Central memory CD8-positive, alpha-beta T cell (primary cell): ENCODE measurements at regions not wholly inside any gene's neighbourhood (a gene's known extent, or its start where the extent isn't known, plus 50 kb on each side); places are given as distances from the start of the nearest gene placed in this dataset.

Experiments used
- ATAC-seq: fragments of 150-1000 bp; cut with Tn5 transposase; replicated peaks from 2 replicates; pipeline ENCODE4 v1.10.0; 2022; ENCODE audit warnings: mild to moderate bottlenecking, moderate FRiP score, moderate number of reproducible peaks; ENCODE audit not compliant: poor library complexity, severe bottlenecking; ENCODE audit errors: extremely low read depth
- DNase-seq, 2 donors: peaks; one replicate each; pipeline ENCODE4 v3.0.0; 2021; ENCODE audit warnings: low spot score in 2 of 2
- H3K27ac Mint-ChIP-seq: one replicate; pipeline ENCODE4 v1.8.0; 2022; ENCODE audit warnings: low read depth, mild to moderate bottlenecking, moderate library complexity, mixed read lengths
- H3K27me3 Mint-ChIP-seq: one replicate; pipeline ENCODE4 v1.8.0; 2022; ENCODE audit warnings: mixed read lengths
- H3K36me3 Mint-ChIP-seq: one replicate; pipeline ENCODE4 v1.8.0; 2022; ENCODE audit warnings: mild to moderate bottlenecking, moderate library complexity, mixed read lengths; ENCODE audit not compliant: insufficient read depth
- H3K4me1 Mint-ChIP-seq: one replicate; pipeline ENCODE4 v1.8.0; 2022; ENCODE audit warnings: mixed read lengths
- H3K4me3 Mint-ChIP-seq: one replicate; pipeline ENCODE4 v1.8.0; 2022; ENCODE audit warnings: mild to moderate bottlenecking, moderate library complexity, mixed read lengths
- H3K9me3 Mint-ChIP-seq: one replicate; pipeline ENCODE4 v1.8.0; 2022; ENCODE audit warnings: mixed read lengths

DNA sequence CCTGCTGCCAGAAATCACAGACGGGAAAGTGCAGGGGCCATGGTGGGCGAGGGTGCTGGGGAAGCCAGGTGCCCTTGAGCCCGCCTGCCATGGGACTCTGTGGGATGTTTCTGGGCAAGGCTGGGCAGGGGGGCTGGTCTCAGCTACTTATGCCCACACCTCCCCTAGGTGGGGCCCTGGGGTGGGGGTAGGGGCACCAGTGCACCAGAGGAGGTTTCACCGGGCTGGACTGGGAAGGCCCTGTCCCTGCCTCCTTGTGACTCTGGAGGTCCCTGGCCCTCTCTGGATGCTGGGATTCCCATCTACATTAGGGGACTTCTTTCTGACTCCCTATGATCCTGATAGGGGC lies 75.2 kb upstream of the WNT11 start:
- no peak for DNase-seq
- H3K27ac Mint-ChIP-seq: no peak overlapping the region
- ATAC-seq: no peak
- H3K36me3 Mint-ChIP-seq: peaks cover 1% of the 10 kb centered on the region
- H3K4me3 Mint-ChIP-seq: no peak overlapping the region
- H3K9me3 Mint-ChIP-seq: no peaks in the 10 kb centered on the region
- peaks cover 8% of the 10 kb centered on the region for H3K4me1 Mint-ChIP-seq
- H3K27me3 Mint-ChIP-seq: no peaks in the 10 kb centered on the region

DNA sequence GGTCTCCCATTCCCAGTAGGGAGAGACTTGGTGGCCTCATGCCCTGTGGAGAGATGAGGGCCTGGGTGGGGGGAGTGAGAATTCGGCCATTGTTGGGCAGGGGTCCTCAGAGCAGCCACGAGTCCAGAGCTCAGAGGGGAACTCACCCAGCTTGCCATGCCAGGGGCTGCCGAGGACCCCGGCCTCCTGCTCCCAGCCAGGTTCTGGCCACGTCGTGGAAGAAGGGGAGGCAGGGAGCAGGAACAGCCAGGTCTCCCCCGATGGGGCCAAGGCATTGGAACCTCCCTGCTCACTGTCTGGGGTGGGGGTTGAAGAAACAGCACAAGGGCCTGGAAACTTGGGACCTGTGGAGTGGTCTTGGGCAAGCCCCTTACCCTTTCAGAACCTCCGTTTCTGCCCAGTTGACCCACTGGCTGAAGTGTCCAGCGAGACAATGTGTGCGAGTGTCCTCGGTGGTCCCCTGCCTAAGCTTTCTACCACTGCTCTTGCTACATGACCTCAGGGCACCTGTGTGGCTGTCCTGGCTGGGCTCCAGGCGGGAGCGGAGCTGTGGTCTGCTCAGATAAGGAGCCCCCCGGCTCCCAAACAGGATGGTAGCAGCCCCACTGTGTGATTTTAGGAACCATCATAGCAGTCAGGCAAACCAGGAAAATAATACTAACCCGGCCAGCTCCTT lies 74.7 kb upstream of the WNT11 start:
- H3K27ac Mint-ChIP-seq: no peak overlapping the region
- DNase-seq (no peak), ATAC-seq (no peak)
- peaks cover 1% of the 10 kb centered on the region for H3K36me3 Mint-ChIP-seq
- no peaks in the 10 kb centered on the region for H3K27me3 Mint-ChIP-seq
- H3K4me3 Mint-ChIP-seq: no peak overlapping the region
- peaks cover 8% of the 10 kb centered on the region for H3K4me1 Mint-ChIP-seq
- no peaks in the 10 kb centered on the region for H3K9me3 Mint-ChIP-seq

GRCh38 chr11:76280151-76280881 lies 74.0 kb upstream of the WNT11 start:
- ATAC-seq: no peak
- Mint-ChIP-seq H3K9me3 (no peaks in the 10 kb centered on the region), H3K4me3 (no peak overlapping the region), H3K36me3 (peaks cover 1% of the 10 kb centered on the region), H3K27ac (no peak overlapping the region), H3K27me3 (no peaks in the 10 kb centered on the region), H3K4me1 (peaks cover 8% of the 10 kb centered on the region)
- no peak for DNase-seq

- no peaks in the 10 kb centered on the region for H3K27me3 Mint-ChIP-seq
- ATAC-seq: no peak
- H3K36me3 Mint-ChIP-seq: peaks cover 1% of the 10 kb centered on the region
- no peak overlapping the region for H3K27ac Mint-ChIP-seq
- H3K9me3 Mint-ChIP-seq: no peaks in the 10 kb centered on the region
- no peak for DNase-seq
- no peak overlapping the region for H3K4me3 Mint-ChIP-seq
- peaks cover 8% of the 10 kb centered on the region for H3K4me1 Mint-ChIP-seq
These were observed 73.3 kb upstream of the WNT11 start for GRCh38 chr11:76279646-76280045.

DNA sequence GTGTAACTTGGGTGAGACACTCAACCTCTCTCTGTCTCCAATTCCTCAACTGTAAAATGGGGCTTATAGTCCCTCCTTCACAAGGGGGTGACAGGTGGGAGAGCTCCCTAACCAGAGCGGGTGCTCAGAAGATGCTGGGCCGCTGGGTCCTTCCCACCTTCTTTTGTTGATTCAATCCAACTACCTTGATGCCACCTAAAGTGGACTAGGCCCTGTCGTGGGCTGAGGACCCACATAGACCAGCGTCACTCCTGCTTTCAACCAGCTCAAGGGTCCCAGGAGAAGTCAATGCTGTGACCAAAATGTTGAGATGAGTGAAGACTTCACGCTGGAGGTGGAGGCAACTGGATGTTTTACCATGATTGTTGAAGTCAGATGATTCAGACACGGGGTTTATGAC lies 72.7 kb upstream of the WNT11 start:
- ATAC-seq (no peak), DNase-seq (no peak)
- peaks cover under 1% of the 10 kb centered on the region for H3K36me3 Mint-ChIP-seq
- H3K9me3 Mint-ChIP-seq: no peaks in the 10 kb centered on the region
- peaks cover 8% of the 10 kb centered on the region for H3K4me1 Mint-ChIP-seq
- no peak overlapping the region for H3K4me3 Mint-ChIP-seq
- no peak overlapping the region for H3K27ac Mint-ChIP-seq
- H3K27me3 Mint-ChIP-seq: no peaks in the 10 kb centered on the region

DNA sequence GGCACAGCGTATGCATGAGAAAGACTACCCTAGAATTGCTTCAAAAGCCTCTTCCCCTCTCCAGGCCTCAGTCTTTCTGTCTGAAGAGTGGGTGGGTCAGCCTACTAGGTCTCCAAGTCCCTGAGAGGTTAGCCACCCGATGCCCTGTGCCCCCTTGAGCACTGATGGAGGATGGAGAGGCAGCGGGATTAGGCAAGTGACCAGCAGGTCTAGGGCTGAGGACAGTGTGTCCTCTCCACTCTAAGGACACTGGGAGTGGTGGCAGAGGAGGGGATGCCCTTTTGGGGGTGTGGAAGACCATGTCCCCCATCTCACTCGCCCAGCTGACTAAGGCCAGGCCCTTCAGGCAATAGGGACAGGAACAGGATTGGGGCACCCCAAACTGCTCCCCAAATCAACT lies 72.2 kb upstream of the WNT11 start:
- no peaks in the 10 kb centered on the region for H3K9me3 Mint-ChIP-seq
- H3K27ac Mint-ChIP-seq: no peak overlapping the region
- ATAC-seq (no peak), DNase-seq (no peak)
- no peaks in the 10 kb centered on the region for H3K36me3 Mint-ChIP-seq
- no peaks in the 10 kb centered on the region for H3K27me3 Mint-ChIP-seq
- H3K4me3 Mint-ChIP-seq: no peak overlapping the region
- peaks cover 8% of the 10 kb centered on the region for H3K4me1 Mint-ChIP-seq

- Mint-ChIP-seq H3K9me3 (no peaks in the 10 kb centered on the region), H3K27me3 (no peaks in the 10 kb centered on the region), H3K4me3 (no peak overlapping the region), H3K27ac (no peak overlapping the region), H3K4me1 (peaks cover 1% of the 10 kb centered on the region), H3K36me3 (no peaks in the 10 kb centered on the region)
- DNase-seq (no peak), ATAC-seq (no peak)
These were observed 71.2 kb upstream of the WNT11 start for GRCh38 chr11:76277298-76278175.

- H3K9me3 Mint-ChIP-seq: no peaks in the 10 kb centered on the region
- no peaks in the 10 kb centered on the region for H3K36me3 Mint-ChIP-seq
- H3K27me3 Mint-ChIP-seq: no peaks in the 10 kb centered on the region
- ATAC-seq (no peak), DNase-seq (no peak)
- no peak overlapping the region for H3K4me3 Mint-ChIP-seq
- no peaks in the 10 kb centered on the region for H3K4me1 Mint-ChIP-seq
- no peak overlapping the region for H3K27ac Mint-ChIP-seq
These were observed 70.5 kb upstream of the WNT11 start for GRCh38 chr11:76276781-76277155.

DNA sequence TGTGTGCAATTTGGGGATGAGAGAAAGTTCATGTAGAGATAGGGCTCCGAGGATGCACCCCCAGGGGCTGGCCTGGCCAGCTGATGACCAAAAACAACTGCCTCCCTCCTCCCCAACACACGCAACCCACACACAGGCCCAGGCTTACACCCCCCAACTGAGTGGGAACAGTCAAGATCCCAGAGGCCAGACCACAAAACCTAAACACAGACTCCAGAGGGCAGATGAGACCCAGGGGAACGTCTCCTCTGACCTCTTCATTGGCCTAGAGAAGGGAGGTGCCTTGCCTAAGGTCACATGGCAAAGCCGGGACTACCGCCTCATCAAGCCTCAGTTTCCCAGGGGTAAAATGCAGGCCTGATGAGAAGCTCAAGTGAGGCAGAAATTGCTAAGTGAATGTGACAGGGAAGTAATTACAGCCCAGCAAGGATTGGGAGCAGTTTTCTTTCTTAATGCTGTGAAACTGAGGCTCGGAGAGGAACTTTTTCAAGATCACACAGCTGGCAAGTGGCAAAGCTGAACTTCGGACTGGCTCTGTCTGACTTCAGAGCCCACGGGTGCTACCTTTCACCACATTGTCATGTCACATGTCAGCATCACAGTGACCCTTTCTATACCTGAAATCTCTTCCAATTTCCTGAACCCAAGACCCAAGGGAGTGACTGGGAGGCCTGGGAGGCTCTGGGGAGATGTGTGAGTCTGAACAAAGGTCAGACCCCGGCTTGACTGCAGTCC lies 69.9 kb upstream of the WNT11 start:
- no peak overlapping the region for H3K4me3 Mint-ChIP-seq
- H3K9me3 Mint-ChIP-seq: no peaks in the 10 kb centered on the region
- H3K27ac Mint-ChIP-seq: no peak overlapping the region
- DNase-seq (no peak), ATAC-seq (no peak)
- H3K4me1 Mint-ChIP-seq: no peaks in the 10 kb centered on the region
- no peaks in the 10 kb centered on the region for H3K27me3 Mint-ChIP-seq
- H3K36me3 Mint-ChIP-seq: no peaks in the 10 kb centered on the region

GRCh38 chr11:76275446-76275845 lies 69.1 kb upstream of the WNT11 start:
- H3K4me1 Mint-ChIP-seq: no peaks in the 10 kb centered on the region
- no peaks in the 10 kb centered on the region for H3K9me3 Mint-ChIP-seq
- ATAC-seq (no peak), DNase-seq (no peak)
- no peak overlapping the region for H3K27ac Mint-ChIP-seq
- H3K36me3 Mint-ChIP-seq: no peaks in the 10 kb centered on the region
- no peaks in the 10 kb centered on the region for H3K27me3 Mint-ChIP-seq
- no peak overlapping the region for H3K4me3 Mint-ChIP-seq

- Mint-ChIP-seq H3K36me3 (no peaks in the 10 kb centered on the region), H3K4me3 (no peak overlapping the region), H3K27me3 (no peaks in the 10 kb centered on the region), H3K27ac (no peak overlapping the region), H3K4me1 (no peaks in the 10 kb centered on the region), H3K9me3 (no peaks in the 10 kb centered on the region)
- ATAC-seq (no peak), DNase-seq (no peak)
These were observed 64.8 kb upstream of the WNT11 start for GRCh38 chr11:76271068-76271467.

DNA sequence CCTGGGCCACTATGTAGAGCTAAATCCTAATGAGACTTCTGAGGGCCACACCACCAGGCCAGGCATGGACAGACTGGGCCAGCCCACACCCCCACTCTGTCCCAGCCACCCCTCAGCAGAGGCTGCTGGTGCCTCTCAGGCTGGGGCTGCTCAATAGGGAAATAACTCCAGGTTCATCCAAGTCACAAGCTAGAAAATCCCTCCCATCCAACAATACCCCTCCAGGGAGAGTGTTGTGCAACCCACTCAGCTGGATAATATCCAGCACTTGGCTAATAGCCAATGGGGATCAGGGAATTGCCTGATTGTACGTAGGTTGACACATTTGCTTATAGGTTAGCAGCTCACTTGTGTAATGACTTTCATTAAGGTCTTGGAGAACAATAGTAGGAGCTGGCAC lies 64.1 kb upstream of the WNT11 start:
- Mint-ChIP-seq H3K27me3 (no peaks in the 10 kb centered on the region), H3K36me3 (no peaks in the 10 kb centered on the region), H3K4me3 (no peak overlapping the region), H3K27ac (no peak overlapping the region), H3K4me1 (no peaks in the 10 kb centered on the region), H3K9me3 (no peaks in the 10 kb centered on the region)
- no peak for DNase-seq
- ATAC-seq: no peak
